Ovary (tissue), 3 donors: ENCODE measurements at regions not wholly inside any gene's neighbourhood (a gene's known extent, or its start where the extent isn't known, plus 50 kb on each side); places are given as distances from the start of the nearest gene placed in this dataset.

Experiments
- EP300 ChIP-seq: sonication (generic); formaldehyde crosslinking; IDR thresholded peaks from one replicate; pipeline ENCODE4 v1.6.1; 2017; ENCODE audit warnings: antibody characterized with exemption
- POLR2A ChIP-seq: fragments of 450-650 bp; IDR thresholded peaks from one replicate; pipeline ENCODE4 v1.6.1; 2017; ENCODE audit warnings: antibody characterized with exemption, mild to moderate bottlenecking, moderate library complexity
- TF ChIP-seq, protein P1 (sequence below), 3 donors: fragments of 450-650 bp in 2 of 3; fragments of 200-600 bp in 1 of 3; IDR thresholded peaks; one replicate each; pipeline versions ENCODE4 v1.5.1 to v1.8.0; 2016 to 2022; ENCODE audit warnings: antibody characterized with exemption in 3 of 3, mild to moderate bottlenecking in 1 of 3
- donor health status: DM: no; HTN: no; CAD: no.

DNA sequence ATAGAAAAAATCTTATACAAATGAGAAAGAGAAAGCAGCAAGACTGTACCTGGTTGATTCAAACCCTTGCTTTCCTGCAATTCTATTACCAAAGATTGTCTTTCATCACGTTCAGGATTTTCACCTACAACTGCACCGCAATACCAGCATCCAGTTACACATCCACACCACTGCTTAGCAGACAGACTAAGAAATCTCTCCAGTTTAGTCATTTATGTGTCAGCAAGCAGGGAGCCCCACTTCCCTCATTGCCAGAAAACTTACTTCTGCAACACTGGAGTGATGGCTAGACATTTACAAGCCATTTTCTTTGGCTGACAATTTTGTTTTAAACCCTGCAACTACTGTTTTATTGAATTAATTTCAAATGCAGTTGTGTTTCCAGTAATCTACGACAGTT, 359.6 kb upstream of the MEOX2 start:
- TF ChIP-seq EP300 (no peak), POLR2A (no peak)
- TF ChIP-seq, protein P1, sequence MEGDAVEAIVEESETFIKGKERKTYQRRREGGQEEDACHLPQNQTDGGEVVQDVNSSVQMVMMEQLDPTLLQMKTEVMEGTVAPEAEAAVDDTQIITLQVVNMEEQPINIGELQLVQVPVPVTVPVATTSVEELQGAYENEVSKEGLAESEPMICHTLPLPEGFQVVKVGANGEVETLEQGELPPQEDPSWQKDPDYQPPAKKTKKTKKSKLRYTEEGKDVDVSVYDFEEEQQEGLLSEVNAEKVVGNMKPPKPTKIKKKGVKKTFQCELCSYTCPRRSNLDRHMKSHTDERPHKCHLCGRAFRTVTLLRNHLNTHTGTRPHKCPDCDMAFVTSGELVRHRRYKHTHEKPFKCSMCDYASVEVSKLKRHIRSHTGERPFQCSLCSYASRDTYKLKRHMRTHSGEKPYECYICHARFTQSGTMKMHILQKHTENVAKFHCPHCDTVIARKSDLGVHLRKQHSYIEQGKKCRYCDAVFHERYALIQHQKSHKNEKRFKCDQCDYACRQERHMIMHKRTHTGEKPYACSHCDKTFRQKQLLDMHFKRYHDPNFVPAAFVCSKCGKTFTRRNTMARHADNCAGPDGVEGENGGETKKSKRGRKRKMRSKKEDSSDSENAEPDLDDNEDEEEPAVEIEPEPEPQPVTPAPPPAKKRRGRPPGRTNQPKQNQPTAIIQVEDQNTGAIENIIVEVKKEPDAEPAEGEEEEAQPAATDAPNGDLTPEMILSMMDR (IDR thresholded peaks at IDR 0.05) = no peak
